Stimulated activated CD4-positive, alpha-beta T cell treated with anti-CD3 and anti-CD28 coated beads, Interleukin-12 subunit alpha, Interleukin-12 subunit beta, amount 100 ng/mL, for 24 hours (primary cell): ENCODE measurements at regions not wholly inside any gene's neighbourhood (a gene's known extent, or its start where the extent isn't known, plus 50 kb on each side); places are given as distances from the start of the nearest gene placed in this dataset.

Source experiments
- DNase-seq, 2 experiments: peaks; one replicate each; pipeline ENCODE4 v3.0.0-alpha.2; 2020; ENCODE audit warnings: low read depth in 2 of 2

GRCh38 chr7:156127166-156128134, 315.2 kb upstream of the SHH start:
- no peak for DNase-seq

DNA sequence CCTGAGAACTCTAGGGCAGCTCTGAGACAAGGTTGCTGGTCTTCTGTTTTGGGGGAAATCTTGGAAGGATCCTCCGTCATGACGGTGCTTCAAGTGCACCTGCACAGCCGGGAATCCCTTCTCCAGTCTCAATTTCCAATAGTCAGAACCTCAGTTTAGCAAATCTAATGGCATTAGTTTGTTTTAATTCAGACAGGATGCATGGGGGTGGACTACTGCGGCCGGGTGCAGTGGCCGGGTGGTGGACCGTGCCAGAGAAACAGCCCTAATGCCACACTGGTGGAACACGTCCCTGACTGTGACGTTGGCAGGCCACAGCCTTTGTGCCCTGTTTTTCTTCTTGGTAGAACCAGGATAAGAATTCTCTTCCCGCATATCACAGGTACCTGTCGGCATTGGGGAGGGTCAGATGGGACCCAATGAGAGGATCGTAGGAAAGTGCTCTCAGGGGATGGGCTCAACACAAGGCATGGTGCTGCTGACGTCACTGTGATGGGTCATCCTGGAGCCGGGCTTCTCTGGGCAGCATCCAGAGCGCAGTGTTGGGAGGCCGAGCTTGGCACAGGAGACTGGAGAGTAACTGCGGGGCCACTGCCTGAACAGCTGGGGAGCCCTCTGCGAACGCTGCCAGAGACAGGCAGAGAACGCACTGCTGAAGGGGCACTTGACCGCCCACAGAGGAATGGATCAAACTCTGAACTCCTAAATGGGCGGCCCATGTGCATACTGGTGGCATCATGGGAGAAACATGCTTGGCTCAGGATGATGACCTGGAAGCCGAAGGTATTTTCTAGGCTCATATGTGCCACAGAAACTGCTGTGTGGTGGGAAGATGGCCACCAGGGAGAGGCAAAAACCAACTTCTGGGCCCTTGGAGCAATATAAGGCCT, 313.8 kb upstream of the SHH start:
- no peak for DNase-seq

DNA sequence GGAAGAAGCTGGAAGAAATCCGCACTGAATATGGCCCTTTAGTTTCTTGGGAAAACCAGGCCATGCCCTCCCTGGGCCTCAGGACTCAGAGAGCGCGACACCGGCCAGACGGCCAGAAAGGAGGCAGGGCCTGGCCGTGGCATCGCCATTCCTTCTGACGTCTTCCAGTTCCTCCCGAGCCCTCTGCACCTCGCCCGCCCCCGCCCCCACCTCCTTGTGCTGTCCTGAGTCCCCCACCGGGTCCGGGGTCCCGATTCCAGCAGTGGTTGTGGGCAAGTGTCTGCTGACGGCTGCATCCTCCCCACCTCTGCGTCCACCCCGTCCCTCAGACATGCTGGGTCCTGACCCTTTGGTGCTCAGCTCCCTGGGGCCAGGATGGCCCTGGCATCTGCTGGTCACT, 312.1 kb upstream of the SHH start:
- DNase-seq: no peak

GRCh38 chr7:156123362-156123761, 311.1 kb upstream of the SHH start:
- DNase-seq: no peak

DNA sequence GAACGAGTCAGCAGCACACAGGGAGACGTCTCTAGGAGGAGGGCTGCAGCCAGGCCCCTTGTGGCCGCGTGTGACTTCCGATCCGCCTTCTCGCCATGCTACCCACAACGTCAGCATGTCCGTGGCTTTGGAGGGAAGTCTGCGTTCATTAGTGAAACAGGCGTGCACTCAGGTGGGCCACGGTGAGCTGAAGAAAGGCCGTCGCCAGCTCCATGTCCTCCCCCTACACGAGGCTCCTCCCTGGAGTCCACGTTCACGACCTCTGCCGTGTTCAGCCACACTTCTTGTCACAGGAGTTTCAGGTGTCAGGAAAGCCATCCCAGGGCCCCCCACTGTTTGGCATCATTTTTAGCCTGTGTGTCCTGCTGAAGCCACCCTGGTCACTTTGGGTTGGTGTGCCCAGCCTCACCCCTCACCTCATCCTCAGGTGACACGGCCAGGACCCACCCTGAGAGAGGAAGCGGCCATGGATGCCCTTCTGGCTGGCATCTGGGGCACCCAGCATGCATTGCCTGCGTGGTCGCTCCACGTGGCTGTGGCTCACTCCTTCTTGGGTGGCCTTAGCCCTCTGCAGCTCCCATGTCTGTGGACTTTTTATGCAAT, 310.6 kb upstream of the SHH start:
- DNase-seq: no peak

GRCh38 chr7:156121956-156122355, 309.7 kb upstream of the SHH start:
- no peak for DNase-seq

- DNase-seq: no peak
These were observed 309.2 kb upstream of the SHH start for GRCh38 chr7:156121434-156121833.

- DNase-seq: no peak
These were observed 308.3 kb upstream of the SHH start for GRCh38 chr7:156120552-156120951.

DNA sequence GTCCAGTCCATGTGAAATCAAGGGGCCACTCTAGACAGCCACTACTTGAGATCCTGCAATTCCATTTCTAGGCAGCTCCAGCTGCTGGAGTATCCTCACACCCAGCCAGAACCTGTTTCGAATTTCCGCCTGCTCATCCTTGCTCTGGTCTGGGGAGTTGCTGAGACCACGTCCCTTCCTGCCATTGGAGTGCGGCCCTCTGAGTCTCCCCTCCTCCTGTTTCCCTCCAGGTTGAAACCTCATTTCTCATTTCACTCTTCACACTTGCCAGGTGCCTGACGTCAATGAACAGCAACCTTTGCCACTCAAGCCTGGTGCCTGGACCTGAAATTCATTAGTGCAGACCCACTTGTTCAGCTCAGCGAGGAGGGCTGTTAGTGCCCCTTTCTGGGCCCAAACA, 307.5 kb upstream of the SHH start:
- no peak for DNase-seq

DNA sequence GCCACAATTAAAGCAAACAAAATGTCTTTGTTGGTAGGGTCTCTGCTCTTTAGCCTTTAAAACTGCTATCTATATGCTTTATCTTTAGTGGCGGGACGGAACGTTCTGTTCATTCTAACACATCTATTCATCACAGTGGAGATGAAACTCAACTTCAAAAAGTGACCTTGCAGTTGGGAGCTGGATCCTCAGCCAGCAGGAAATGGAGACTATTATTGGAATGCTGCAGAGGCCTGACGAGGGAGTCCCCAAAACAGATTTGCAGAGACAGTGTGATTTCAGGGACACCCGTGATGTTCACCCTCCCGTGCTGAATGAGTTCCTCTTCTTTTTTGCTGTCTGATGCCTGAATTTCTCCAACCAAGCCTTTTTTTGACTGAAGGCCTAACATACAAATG, 306.0 kb upstream of the SHH start:
- DNase-seq: no peak

DNA sequence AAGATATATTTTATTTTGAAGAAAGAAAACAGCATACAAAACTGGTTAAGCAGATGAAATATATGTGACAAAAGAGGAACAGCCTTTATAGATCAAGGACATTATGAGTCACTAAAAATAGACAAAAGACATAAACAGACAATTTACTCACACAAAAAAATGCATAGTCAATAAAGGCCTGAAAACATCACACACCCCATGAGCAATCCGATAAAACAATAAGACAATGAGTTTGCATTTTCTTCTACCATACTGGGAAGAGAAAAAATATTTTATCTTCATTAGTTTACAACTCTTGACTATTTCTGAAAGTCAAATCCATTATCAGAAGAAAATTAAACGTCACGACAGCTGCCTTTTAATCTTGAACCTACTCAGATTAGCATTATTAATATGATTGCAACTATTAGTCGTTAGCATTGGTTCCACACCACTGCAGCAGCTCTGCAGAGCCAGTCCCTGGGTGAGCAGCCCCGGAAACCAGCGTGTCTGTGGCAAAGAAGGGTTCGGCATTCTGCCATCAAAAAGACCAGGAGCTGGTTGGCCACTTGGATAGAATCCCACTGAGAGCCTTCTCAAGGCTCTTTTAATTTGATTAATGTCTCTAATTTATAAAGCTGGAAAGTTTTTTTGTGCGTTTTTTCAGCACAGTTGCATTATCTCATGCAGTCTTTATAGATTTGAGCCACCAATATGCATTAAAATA, 305.4 kb upstream of the SHH start:
- DNase-seq: no peak

- no peak for DNase-seq
These were observed 304.4 kb upstream of the SHH start for GRCh38 chr7:156116514-156117215.

GRCh38 chr7:156115582-156115981, 303.3 kb upstream of the SHH start:
- DNase-seq: no peak

- DNase-seq: no peak
These were observed 301.5 kb upstream of the SHH start for GRCh38 chr7:156113731-156114130.

DNA sequence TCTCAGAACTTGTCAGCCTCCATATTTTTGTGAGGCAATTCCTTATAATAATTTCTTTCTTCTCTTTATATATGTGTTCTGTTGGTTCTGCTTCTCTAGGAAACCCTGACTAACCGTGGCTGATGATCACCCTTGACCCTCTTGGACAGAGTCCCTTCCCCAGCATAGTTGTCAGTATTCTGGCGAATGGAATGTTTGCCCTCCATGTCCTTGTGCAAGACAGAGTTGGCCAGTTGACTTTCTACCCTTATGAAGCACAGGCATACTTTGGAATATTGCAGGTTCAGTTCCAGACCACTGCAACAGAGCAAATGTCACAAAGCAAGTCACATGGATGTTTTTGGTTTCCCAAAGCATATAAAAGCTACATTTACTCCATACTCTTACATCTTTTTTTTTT, 297.7 kb upstream of the SHH start:
- DNase-seq: no peak

DNA sequence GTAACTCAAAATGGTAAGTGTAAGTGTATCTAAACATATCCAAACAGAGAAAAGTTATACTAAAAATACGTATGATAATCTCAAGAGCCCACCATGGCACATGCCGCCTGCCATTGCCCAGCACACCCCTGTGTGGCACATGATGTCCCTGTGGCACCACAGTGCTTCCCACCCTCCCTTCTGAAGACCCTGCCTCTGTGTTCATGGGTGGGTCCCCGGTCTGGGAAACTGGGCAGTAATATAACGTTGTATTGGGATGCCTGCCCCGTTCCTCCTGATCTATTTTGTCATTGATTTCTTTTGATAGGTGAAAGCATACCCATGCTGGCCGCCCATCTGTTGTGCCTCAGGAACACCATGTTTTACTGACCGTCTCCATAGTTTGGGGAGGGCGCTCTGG, 296.8 kb upstream of the SHH start:
- DNase-seq: no peak

DNA sequence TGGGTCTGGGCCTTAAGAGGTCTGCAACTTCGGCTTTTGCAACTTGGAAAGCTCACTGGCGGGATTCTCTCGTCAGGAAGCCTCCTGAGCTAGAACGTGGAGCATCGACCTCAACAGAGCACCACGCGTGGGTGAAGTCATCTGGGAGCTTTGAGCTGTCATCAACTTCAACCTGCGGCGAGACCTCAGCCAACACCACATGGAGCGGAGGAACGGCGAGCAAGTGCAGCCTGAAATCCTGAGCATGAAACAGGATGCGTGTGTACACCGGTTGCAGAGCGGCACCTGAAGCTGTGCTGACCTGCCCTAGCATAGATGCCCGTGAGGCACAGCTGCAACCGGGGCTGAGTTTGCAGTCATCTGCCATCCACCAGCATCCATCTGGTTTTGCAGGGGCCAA, 295.7 kb upstream of the SHH start:
- DNase-seq: no peak

- no peak for DNase-seq
These were observed 293.8 kb upstream of the SHH start for GRCh38 chr7:156106107-156106426.

DNA sequence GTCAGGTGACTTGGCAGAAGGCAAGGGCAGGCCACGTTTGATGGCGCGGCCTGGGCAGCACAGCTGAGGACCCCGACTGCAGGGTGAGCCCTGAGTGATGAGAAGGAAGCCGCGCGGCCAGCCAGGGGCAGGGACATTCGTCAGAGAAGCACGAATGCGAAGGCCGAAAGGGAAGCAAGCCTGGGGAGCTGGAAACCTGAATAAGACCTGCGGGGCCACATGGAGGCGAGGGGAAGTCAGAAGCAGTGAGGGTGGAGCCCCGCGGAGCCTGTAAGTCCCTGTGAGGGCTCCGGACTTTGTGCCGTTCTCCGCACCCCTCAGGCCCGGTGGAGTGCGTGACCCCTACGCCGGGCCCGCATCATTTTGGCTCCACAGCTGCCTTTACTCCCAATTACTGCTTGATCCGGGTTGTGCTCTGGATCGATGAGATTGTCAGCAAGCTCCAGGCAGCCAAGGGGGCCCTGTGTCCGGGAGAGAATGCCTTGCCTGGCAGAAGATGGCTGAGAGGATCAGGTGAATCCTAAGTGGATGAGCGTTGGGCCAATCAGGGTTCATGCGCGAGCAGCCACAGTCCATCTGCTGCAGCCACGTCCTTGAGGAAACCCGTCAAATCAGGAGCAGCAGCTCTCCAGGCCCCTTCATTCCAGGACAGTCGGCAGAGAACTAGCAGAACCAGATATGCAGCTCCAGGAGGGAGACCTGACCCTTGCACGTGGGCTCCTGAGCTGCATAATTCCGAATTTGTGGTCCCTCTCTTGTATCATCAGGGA, 293.3 kb upstream of the SHH start:
- DNase-seq: no peak
